ENCODE measurements at regions not wholly inside any gene's neighbourhood (a gene's known extent, or its start where the extent isn't known, plus 50 kb on each side); places are given as distances from the start of the nearest gene placed in this dataset.
"Not testable (repeated sequence)": the region's sequence is repeated elsewhere in the genome, so short reads cannot be mapped to it uniquely, and the experiment has no call there.

DNA sequence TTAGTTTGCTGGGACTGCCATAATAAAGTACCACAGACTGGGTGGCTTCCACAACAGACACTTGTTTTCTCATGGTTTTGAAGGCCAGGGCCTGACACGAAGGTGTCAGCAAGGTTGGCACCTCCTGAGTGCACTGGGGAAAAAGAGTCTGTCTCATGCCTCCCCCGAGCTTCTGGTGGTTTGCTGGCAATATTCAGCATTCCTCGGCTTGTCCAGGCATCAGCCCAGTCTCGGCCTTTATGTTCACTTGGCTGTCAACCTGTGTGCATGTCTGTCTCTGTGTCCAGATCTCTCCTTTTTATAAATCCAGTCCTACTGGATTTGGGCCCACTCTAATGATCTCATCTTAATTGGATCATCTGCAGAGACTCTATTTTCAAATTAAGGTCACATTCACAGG lies 72.6 kb downstream of the DOP1B start:
- 98% methylated on average over 4 of the region's 4 CpGs for WGBS (ENCODE audit: insufficient coverage)
- ChIA-PET CTCF (no interaction called here), POLR2A (no interaction called here)
- intact Hi-C loops (cut with micrococcal nuclease) = no loop called here
- Histone ChIP-seq H3K9me3 (ENCODE audit: control extremely low read depth in 1 of 3, control insufficient read depth in 2 of 3, insufficient read depth in 1 of 3, low read length in 2 of 3) (no peaks in the 10 kb centered on the region), H3K27me3 (replicated peaks in 1 of 4; ENCODE audit: control extremely low read depth in 1 of 4, control insufficient read depth in 3 of 4, insufficient read depth in 4 of 4, low read length in 3 of 4) (no peaks in the 10 kb centered on the region), H4K20me1 (ENCODE audit: control insufficient read depth, insufficient read depth, low read length, poor library complexity, severe bottlenecking) (no peaks in the 10 kb centered on the region), H2AFZ (ENCODE audit: insufficient read depth, low read depth, low read length, poor library complexity, severe bottlenecking) (no peak overlapping the region), H3K36me3 (replicated peaks in 1 of 2; ENCODE audit: control extremely low read depth in 1 of 2, control insufficient read depth in 1 of 2, extremely low read depth in 1 of 2, insufficient read depth in 2 of 2, low read length in 1 of 2) (peaks cover 4 to 66% of the 10 kb centered on the region in 2 experiments), H3K9ac (ENCODE audit: low read length) (no peak overlapping the region), H3K27ac (ENCODE audit: low read length in 2 of 2) (no peak overlapping the region), H3K4me3 (ENCODE audit: control extremely low read depth in 1 of 5, extremely low read depth in 1 of 5, insufficient read depth in 1 of 5, low read depth in 2 of 5, low read length in 4 of 5) (no peak overlapping the region), H3K4me2 (replicated peaks; ENCODE audit: low read depth, low read length, poor library complexity, severe bottlenecking) (no peak overlapping the region), H3K79me2 (ENCODE audit: control insufficient read depth, insufficient read depth, low read length) (peaks cover 8% of the 10 kb centered on the region), H3K4me1 (ENCODE audit: control insufficient read depth in 2 of 2, insufficient read depth in 2 of 2, low read length in 2 of 2) (peaks cover 0 to 4% of the 10 kb centered on the region in 2 donors)
- TF ChIP-seq CTCF (IDR thresholded peaks at IDR 0.05) (no peak), EZH2 (IDR thresholded peaks at IDR 0.05; ENCODE audit: borderline replicate concordance, insufficient read depth, low read depth, low read length, poor library complexity, severe bottlenecking) (no peak)
- DNase-seq (no peak), ATAC-seq (ENCODE audit: low read depth) (no peak)
- Mint-ChIP-seq H3K4me3 (no peak overlapping the region), H3K27ac (no peak overlapping the region), H3K4me1 (peaks cover 7% of the 10 kb centered on the region), H3K27me3 (no peaks in the 10 kb centered on the region), H3K9me3 (ENCODE audit: insufficient read depth) (no peaks in the 10 kb centered on the region)

GRCh38 chr21:36231444-36231843 lies 74.8 kb downstream of the DOP1B start:
- H4K20me1 ChIP-seq (ENCODE audit: control insufficient read depth, insufficient read depth, low read length, poor library complexity, severe bottlenecking); H3K27me3 ChIP-seq (replicated peaks in 1 of 4; ENCODE audit: control extremely low read depth in 1 of 4, control insufficient read depth in 3 of 4, insufficient read depth in 4 of 4, low read length in 3 of 4); H3K9me3 Mint-ChIP-seq (ENCODE audit: insufficient read depth); H3K9ac ChIP-seq (ENCODE audit: low read length); intact Hi-C loops (cut with micrococcal nuclease); H3K4me2 ChIP-seq (replicated peaks; ENCODE audit: low read depth, low read length, poor library complexity, severe bottlenecking); ATAC-seq (ENCODE audit: low read depth); H3K27me3 Mint-ChIP-seq; H3K27ac ChIP-seq (ENCODE audit: low read length in 2 of 2); H2AFZ ChIP-seq (ENCODE audit: insufficient read depth, low read depth, low read length, poor library complexity, severe bottlenecking); H3K4me3 Mint-ChIP-seq; DNase-seq; H3K27ac Mint-ChIP-seq; H3K4me3 ChIP-seq (ENCODE audit: control extremely low read depth in 1 of 5, extremely low read depth in 1 of 5, insufficient read depth in 1 of 5, low read depth in 2 of 5, low read length in 4 of 5); H3K9me3 ChIP-seq (ENCODE audit: control extremely low read depth in 1 of 3, control insufficient read depth in 2 of 3, insufficient read depth in 1 of 3, low read length in 2 of 3): not testable (repeated sequence)
- H3K79me2 ChIP-seq (ENCODE audit: control insufficient read depth, insufficient read depth, low read length) = peaks cover 20% of the 10 kb centered on the region
- H3K4me1 Mint-ChIP-seq = peaks cover 22% of the 10 kb centered on the region
- WGBS (ENCODE audit: insufficient coverage) = no CpG with 5 or more reads among the region's 3 CpGs
- POLR2A ChIA-PET = interaction anchor here (0.6 kb wide), 1 partner anchor 45 kb away, joined by 4 read pairs; no protein-coding TSS in a partner anchor
- H3K4me1 ChIP-seq (ENCODE audit: control insufficient read depth in 2 of 2, insufficient read depth in 2 of 2, low read length in 2 of 2) = peaks cover 6 to 16% of the 10 kb centered on the region in 2 donors
- H3K36me3 ChIP-seq (replicated peaks in 1 of 2; ENCODE audit: control extremely low read depth in 1 of 2, control insufficient read depth in 1 of 2, extremely low read depth in 1 of 2, insufficient read depth in 2 of 2, low read length in 1 of 2) = peaks cover 4 to 63% of the 10 kb centered on the region in 2 experiments
- CTCF ChIA-PET = interaction anchor here (0.6 to 1.6 kb wide), 4 partner anchors 10 to 98 kb away, joined by 3 to 6 read pairs (median 3); no protein-coding TSS in a partner anchor

Data from B cell (primary cell).